NCI-H446 treated with DMSO at 0.1 percent for 48 hours (cell line): ENCODE measurements at regions not wholly inside any gene's neighbourhood (a gene's known extent, or its start where the extent isn't known, plus 50 kb on each side); places are given as distances from the start of the nearest gene placed in this dataset.
"Not testable (repeated sequence)": the region's sequence is repeated elsewhere in the genome, so short reads cannot be mapped to it uniquely, and the experiment has no call there.

Experiments used
- DNase-seq: peaks from one replicate; lab custom pipeline; 2025; lab: John Stamatoyannopoulos, UW

GRCh38 chr2:210730672-210731071 is 174.3 kb downstream of the CPS1 start:
- no peak for DNase-seq

- DNase-seq: not testable (repeated sequence)
Measured at GRCh38 chr2:210746826-210747225, 190.4 kb downstream of the CPS1 start.

- no peak for DNase-seq
Measured at GRCh38 chr2:210752532-210752931, 196.1 kb downstream of the CPS1 start.

GRCh38 chr2:210753386-210753785 is 197.0 kb downstream of the CPS1 start:
- DNase-seq: no peak

DNA sequence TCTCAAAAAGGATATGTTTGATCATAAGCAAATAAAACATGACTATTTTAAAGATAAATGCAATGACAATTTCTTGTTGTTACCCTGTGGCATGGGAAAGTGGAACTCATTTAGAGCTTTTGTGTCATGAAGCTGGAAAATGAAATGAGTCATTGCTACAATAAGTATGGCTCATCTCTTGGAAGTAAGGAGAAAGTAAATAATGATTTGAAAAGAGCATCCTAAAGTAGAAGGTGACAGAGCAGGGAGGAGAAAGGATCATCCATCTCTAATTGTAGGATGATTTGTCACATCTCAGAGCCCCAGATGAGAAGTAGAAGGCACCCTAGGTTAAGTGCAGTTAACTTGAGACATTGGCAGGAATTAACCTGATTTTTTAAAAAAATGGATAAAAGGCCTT is 200.5 kb downstream of the CPS1 start:
- no peak for DNase-seq

DNA sequence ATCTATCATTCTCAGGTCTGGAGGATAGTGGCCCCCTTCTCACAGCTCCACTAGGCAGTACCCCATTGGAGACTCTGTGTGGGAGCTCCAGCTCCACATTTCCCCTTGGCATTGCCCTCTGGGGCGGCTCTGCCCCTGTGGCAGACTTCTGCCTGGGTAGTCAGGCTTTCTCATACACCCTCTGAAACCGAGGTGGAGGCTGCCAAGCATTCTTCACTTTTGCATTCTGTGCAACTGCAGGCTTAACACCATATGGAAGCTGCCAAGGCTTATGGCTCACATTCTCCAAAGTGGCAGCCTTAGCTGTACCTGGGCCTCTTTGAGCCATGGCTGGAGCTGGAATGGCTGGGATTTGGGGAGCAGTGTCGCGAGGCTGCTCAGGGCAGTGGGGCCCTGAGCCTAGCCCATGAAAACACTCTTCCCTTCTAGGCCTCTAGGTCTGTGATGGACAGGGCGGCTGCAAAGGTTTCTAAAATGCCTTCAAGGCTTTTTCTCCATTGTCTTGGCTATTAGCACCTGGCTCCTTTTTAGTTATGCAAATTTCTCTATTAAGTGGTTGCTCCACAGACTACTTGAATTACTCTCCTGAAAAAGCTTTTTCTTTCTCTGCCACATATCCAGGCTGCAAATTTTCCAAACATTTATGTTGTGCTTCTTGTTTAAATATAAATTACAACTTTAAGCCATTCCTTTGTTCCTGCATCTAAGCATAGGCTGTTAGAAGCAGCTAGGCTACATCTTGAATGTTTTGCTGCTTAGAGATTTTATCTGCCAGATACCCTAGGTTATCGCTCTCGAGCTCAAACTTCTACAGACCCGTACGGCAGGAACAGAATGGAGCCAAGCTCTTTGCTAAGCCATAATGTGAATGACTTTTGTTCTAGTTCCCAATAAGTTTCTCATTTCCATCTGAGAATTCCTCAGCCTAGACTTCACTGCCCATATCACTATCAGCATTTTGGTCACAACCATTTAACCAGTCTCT is 206.5 kb downstream of the CPS1 start:
- no peak for DNase-seq

DNA sequence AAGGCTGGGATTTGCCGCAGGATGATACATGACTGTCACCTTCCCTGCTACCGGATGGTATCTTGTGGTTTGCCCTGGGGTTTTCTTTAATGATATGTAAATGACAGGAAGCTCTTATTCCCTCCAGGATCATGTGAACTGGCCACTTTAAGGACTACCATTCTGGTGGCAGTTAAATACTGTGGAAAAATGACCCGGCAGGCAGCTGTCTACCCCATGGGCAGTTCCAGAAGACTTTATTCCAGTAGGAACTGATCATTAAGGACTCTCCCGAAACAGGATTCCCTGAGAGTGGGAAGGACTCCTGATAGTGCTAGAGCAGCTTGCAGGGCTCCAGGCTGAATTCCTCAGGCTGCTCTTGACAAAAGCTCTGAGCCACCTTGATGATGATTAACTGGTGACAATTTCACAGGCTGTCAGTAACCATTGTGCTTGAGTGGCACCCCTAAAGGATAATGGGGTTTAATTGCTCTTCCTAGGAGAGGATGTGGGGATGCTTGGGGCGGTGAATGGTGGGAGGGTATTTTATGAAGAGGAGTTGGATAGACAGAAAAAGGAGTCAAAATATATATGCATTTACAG is 212.0 kb downstream of the CPS1 start:
- DNase-seq: no peak

DNA sequence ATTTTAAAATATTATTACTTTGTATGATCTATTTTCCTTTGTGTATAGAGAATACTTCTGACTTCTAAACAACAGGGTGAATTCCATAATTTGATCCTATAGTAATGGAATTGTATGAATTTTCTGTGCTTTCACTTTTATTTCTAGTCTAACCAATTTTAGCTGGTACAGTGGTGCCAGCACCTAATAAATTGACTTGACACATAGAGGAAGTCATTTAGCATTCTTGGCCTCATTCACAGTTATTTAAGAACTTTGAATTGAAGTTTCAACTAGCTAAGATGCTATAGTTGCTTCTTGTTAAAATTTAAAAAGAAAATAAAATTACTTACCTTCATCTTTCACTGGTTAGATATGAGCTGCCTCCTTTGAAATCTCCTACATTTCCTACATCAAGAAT is 220.4 kb downstream of the CPS1 start:
- DNase-seq: no peak

GRCh38 chr2:210782222-210782621 is 225.8 kb downstream of the CPS1 start:
- DNase-seq: no peak

- DNase-seq: not testable (repeated sequence)
Measured at GRCh38 chr2:210787831-210788230, 231.4 kb downstream of the CPS1 start.

DNA sequence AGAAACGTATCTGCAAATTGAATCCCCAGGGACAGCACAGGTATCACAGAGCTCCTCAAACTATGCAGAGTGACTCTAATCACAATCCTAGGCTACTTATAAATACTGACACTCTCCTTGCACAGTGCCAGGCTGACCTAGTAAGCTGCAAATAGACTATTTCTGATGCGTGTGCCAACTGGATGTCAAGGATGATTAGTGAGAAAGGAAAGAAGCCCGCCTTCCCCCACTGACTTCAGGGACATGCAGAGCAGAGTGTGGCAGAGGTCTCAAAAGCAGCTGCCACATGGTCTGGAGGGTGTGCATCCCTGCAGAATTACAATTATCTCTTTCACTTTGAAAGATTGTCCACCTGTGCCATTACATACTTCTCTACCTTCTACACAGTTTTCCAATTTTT is 235.6 kb downstream of the CPS1 start:
- DNase-seq: no peak

DNA sequence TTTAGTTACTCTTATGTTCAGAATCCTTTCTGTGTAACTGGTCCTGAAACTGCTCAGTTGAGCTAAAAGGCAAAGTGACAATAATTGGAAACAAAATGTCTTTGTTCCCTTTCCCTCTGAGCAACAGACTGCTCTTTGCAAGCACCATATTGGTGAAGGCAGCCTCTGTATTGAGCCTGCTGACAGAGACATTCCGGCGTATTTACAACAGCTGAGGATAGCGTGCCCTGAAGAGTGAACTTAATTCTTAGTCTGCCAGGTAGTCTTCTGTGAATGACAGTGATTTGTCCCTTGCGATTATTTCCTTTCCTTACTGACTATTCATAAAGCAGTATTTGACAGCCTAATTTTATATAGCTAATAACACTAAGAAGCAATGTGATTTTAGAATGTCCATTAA is 239.1 kb downstream of the CPS1 start:
- no peak for DNase-seq

DNA sequence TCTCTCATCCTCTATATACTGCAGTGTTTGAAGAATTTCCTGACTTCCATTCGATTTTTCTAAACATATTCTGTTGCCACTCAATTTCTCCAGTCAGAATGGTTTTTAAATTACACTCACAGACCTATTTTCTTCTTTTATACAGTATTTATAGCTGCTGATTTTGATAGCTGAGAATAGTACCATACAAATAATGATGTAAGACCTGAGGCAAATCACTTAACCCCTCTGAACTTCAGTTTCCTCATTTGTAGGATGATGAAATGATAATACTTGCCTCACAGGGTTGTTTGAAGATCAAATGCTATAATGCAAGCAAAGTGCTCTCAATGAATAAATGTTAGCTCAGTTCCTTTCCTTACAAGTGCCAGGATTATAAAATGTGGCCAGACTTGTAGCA is 241.8 kb downstream of the CPS1 start:
- DNase-seq: no peak

GRCh38 chr2:210814251-210815025 is 258.0 kb downstream of the CPS1 start:
- no peak for DNase-seq

GRCh38 chr2:210816769-210817168 is 260.4 kb downstream of the CPS1 start:
- DNase-seq: no peak

- no peak for DNase-seq
Measured at GRCh38 chr2:210818473-210818872, 262.1 kb downstream of the CPS1 start.

DNA sequence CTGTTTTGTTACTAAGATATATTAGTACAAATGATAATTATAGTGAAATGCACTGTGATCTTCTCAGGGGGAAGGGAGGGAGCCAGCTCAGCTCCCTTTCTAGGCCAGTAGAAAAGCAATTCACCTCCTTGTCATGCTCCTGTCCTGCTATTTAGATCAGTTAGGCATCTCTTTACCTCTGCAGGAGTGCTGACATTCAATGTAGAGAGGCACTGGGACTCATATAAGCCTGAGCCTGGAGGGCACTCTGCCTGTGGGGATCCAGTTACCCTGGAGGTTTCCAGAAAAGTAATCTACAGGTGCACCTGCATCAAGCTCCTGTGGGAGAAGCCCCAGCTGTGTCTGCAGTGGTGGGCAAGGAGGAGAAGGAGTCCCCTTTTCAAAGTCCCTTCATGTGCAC is 277.0 kb downstream of the CPS1 start:
- no peak for DNase-seq

DNA sequence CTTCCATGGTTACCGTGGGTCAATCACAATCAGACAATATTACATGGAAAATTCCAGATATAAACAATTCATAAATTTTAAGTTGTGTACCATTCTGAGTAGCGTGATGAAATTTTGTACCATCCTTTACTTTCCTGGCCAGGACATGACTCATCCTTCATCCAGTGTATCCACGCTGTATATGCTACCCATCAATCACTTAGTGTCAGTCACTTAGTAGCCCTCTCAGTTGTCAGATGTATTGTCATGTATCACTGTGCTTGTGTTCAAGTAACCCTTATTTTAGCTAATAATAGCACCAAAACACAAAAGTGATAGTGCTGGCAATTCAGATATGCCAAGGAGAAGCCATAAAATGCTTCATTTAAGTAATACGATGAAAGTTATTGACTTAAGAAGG is 282.6 kb downstream of the CPS1 start:
- no peak for DNase-seq

DNA sequence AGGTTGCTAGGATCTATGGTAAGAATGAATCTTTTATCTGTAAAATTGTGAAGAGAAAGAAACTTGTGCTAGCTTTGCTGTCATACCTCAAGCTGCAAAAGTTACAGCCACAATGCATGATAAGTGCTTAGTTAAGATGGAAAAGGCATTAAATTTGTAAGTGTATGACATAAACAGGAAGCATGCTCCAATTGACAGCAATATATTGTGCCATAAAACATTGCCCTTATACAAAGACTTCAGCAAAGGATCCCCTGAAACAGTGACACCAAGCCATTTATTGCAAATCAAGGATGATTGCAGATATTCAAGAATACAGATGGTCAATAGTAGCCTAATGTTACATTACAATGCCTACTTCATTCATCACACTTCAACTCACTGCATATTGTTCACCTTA is 283.1 kb downstream of the CPS1 start:
- DNase-seq: no peak

DNA sequence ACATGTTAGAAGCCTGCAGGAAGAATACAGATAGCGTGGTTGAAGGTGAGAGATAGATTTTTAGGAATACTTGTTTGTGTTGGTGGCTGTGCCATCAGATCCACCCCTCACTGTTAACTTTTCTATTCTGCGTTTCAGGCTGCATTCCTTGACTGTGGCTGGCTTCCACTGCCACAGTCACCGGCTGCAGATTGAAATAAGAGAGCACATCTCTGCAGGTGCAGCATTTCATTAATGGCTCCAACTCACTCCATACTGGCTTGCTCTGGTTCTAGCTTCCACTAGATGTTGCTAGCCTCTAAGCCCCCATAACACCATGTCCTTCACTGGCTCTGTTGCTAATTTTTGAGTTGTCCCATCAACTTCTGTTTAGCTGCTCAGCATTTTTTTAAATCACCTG is 286.5 kb downstream of the CPS1 start:
- DNase-seq: no peak

DNA sequence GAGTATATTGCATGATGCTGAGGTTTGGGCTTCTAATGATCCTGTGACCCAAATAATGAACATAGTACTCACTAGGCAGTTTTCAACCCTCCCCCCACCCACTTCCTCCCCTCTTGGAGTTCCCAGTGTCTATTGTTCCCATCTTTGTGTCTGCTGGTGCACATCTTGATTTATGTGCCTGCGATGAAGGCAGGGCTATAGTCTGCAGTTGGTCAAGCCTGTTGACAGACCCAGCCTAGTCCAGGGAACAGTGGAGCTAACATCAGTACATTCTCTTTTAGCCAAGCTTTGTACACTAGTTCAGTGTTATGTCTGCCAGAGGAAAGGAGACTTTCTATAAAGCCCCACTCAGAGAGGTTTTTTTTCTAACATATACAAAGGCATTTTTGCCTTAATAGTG is 287.6 kb downstream of the CPS1 start:
- no peak for DNase-seq

DNA sequence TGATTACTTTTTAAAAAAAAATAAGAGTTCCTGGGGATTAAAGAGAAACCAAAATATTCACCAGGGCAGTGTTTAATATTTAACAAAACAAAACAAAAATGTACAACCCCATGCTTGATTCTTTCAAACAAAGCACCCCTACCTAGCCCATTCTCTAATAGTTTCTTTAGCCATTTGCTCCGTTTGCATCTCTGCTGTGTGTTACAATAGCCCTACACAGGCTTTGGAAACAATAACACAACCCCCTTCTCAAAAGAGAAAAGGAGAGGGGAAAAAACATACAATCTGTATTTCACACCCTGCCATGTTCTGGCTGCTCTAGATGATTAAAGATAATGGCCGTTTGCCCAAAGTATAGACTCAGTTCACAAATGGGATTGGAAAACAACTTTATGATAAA is 302.9 kb downstream of the CPS1 start:
- no peak for DNase-seq

- no peak for DNase-seq
Measured at GRCh38 chr2:210860276-210860675, 303.9 kb downstream of the CPS1 start.
